ENCODE measurements at regions not wholly inside any gene's neighbourhood (a gene's known extent, or its start where the extent isn't known, plus 50 kb on each side); places are given as distances from the start of the nearest gene placed in this dataset.

DNA sequence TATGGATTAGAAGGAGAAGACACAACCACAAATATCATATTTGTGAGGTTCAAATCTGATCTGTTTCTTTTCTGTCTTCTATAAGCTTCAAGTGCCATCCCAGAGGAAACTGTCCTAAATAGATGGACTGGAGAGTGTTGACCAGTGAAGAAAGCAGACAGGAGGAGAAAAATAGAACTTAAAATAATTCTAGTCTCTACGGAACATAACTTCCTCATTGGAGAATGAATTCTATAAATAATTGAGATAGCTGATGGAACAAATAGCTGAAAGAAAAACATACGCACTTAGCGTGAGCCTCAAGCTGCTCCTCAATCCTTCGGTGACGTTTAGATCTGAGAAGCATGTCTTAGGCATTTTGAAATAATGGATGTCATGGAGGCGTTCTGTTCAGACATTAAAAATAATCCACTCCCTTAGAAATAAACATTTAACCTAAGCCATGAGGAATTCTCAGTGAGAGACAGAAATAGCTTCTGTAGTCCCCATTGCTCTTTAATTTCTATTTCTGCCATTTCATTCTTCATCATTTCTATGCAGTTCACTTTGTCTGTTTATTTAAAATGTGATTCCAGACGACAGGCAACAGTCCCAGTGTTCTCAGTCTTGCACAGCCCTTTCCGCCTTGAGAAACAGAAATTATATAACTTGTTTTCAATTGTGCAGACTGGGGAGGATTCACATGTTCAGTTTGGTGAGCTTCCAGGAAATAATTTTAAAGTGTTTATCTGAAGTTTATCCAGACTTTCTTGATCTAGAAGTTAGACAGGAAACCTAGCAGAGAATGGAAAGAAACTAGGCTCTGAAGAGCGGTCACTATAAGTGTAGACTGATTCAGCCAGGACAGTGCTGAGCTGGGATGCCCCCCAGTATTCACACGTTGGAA is 97.3 kb downstream of the NR1D2 start (continued):
- TF ChIP-seq, protein P1, sequence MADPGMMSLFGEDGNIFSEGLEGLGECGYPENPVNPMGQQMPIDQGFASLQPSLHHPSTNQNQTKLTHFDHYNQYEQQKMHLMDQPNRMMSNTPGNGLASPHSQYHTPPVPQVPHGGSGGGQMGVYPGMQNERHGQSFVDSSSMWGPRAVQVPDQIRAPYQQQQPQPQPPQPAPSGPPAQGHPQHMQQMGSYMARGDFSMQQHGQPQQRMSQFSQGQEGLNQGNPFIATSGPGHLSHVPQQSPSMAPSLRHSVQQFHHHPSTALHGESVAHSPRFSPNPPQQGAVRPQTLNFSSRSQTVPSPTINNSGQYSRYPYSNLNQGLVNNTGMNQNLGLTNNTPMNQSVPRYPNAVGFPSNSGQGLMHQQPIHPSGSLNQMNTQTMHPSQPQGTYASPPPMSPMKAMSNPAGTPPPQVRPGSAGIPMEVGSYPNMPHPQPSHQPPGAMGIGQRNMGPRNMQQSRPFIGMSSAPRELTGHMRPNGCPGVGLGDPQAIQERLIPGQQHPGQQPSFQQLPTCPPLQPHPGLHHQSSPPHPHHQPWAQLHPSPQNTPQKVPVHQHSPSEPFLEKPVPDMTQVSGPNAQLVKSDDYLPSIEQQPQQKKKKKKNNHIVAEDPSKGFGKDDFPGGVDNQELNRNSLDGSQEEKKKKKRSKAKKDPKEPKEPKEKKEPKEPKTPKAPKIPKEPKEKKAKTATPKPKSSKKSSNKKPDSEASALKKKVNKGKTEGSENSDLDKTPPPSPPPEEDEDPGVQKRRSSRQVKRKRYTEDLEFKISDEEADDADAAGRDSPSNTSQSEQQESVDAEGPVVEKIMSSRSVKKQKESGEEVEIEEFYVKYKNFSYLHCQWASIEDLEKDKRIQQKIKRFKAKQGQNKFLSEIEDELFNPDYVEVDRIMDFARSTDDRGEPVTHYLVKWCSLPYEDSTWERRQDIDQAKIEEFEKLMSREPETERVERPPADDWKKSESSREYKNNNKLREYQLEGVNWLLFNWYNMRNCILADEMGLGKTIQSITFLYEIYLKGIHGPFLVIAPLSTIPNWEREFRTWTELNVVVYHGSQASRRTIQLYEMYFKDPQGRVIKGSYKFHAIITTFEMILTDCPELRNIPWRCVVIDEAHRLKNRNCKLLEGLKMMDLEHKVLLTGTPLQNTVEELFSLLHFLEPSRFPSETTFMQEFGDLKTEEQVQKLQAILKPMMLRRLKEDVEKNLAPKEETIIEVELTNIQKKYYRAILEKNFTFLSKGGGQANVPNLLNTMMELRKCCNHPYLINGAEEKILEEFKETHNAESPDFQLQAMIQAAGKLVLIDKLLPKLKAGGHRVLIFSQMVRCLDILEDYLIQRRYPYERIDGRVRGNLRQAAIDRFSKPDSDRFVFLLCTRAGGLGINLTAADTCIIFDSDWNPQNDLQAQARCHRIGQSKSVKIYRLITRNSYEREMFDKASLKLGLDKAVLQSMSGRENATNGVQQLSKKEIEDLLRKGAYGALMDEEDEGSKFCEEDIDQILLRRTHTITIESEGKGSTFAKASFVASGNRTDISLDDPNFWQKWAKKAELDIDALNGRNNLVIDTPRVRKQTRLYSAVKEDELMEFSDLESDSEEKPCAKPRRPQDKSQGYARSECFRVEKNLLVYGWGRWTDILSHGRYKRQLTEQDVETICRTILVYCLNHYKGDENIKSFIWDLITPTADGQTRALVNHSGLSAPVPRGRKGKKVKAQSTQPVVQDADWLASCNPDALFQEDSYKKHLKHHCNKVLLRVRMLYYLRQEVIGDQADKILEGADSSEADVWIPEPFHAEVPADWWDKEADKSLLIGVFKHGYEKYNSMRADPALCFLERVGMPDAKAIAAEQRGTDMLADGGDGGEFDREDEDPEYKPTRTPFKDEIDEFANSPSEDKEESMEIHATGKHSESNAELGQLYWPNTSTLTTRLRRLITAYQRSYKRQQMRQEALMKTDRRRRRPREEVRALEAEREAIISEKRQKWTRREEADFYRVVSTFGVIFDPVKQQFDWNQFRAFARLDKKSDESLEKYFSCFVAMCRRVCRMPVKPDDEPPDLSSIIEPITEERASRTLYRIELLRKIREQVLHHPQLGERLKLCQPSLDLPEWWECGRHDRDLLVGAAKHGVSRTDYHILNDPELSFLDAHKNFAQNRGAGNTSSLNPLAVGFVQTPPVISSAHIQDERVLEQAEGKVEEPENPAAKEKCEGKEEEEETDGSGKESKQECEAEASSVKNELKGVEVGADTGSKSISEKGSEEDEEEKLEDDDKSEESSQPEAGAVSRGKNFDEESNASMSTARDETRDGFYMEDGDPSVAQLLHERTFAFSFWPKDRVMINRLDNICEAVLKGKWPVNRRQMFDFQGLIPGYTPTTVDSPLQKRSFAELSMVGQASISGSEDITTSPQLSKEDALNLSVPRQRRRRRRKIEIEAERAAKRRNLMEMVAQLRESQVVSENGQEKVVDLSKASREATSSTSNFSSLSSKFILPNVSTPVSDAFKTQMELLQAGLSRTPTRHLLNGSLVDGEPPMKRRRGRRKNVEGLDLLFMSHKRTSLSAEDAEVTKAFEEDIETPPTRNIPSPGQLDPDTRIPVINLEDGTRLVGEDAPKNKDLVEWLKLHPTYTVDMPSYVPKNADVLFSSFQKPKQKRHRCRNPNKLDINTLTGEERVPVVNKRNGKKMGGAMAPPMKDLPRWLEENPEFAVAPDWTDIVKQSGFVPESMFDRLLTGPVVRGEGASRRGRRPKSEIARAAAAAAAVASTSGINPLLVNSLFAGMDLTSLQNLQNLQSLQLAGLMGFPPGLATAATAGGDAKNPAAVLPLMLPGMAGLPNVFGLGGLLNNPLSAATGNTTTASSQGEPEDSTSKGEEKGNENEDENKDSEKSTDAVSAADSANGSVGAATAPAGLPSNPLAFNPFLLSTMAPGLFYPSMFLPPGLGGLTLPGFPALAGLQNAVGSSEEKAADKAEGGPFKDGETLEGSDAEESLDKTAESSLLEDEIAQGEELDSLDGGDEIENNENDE (IDR thresholded peaks at IDR 0.05; ENCODE audit: insufficient replicate concordance, low read length) = no peak
- TF ChIP-seq SP2 (IDR thresholded peaks at IDR 0.05; ENCODE audit: low read length) (no peak), EZH2 (IDR thresholded peaks at IDR 0.05; ENCODE audit: low read depth, low read length, severe bottlenecking) (no peak), EP300 (IDR thresholded peaks at IDR 0.05; ENCODE audit: borderline replicate concordance in 1 of 2, low read depth in 2 of 2, low read length in 2 of 2) (no peak), BACH1 (IDR thresholded peaks at IDR 0.05; ENCODE audit: low read length) (no peak), SIN3A (conservative IDR thresholded peaks at IDR 0.05 in 1 of 2, IDR thresholded peaks at IDR 0.05 in 1 of 2; ENCODE audit: low read depth in 1 of 2, low read length in 2 of 2) (no peak), KDM5A (IDR thresholded peaks at IDR 0.05; ENCODE audit: low read length) (no peak), SP1 (IDR thresholded peaks at IDR 0.05; ENCODE audit: low read depth, low read length) (no peak), TCF12 (IDR thresholded peaks at IDR 0.05; ENCODE audit: low read depth, low read length) (no peak), GABPA (IDR thresholded peaks at IDR 0.05; ENCODE audit: borderline replicate concordance, insufficient read depth, low read length) (no peak)

Measured in H1 (cell line).